ENCODE measurements at regions not wholly inside any gene's neighbourhood (a gene's known extent, or its start where the extent isn't known, plus 50 kb on each side); places are given as distances from the start of the nearest gene placed in this dataset.

DNA sequence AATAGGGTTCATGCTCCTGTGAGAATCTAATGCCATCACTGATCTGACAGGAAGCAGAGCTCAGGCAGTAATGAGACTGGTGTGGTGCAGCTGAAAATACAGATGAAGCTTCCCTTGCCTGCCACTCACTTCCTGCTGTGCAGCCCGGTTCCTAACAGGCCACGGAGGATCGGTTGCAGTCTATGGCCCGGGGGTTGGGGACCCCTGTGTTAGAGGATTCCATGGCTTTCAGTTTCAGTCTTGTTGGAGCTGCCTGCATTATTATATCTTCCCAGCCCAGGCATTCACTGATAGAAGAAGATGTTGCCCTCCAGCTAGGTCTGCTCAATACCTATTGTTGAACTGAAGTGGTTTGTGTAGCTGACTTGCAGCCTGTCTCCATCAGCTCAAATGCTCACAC lies 1298.8 kb downstream of the TYW1 start:
- Histone ChIP-seq H3K9me2 (replicated peaks; ENCODE audit: low read length) (no peaks in the 10 kb centered on the region), H4K20me1 (ENCODE audit: low read length) (no peaks in the 10 kb centered on the region), H3K27me3 (ENCODE audit: low read length) (no peaks in the 10 kb centered on the region), H3K9ac (ENCODE audit: low read length) (no peak overlapping the region), H3K36me3 (ENCODE audit: low read depth, low read length) (no peaks in the 10 kb centered on the region), H3K4me2 (ENCODE audit: low read length) (no peak overlapping the region), H3K79me2 (ENCODE audit: low read length) (no peaks in the 10 kb centered on the region), H2AFZ (ENCODE audit: low read length) (no peak overlapping the region), H3K4me1 (ENCODE audit: insufficient read depth, low read length) (no peaks in the 10 kb centered on the region), H3K9me3 (ENCODE audit: low read length) (no peaks in the 10 kb centered on the region), H3K27ac (ENCODE audit: low read length) (no peak overlapping the region), H3K4me3 (ENCODE audit: low read length) (no peak overlapping the region), H3F3A (ENCODE audit: low read length, unreplicated experiment) (no peaks in the 10 kb centered on the region)
- DNase-seq: no peak
- intact Hi-C loops (cut with micrococcal nuclease): no loop called here
- no TSS peak for BruUV-seq (replicated peaks)
- no peak for TF ChIP-seq EZH2 (IDR thresholded peaks at IDR 0.05; ENCODE audit: low read length, unreplicated experiment)
- TF ChIP-seq EZH2phosphoT487 (IDR thresholded peaks at IDR 0.05; ENCODE audit: borderline replicate concordance, low read length): no peak
- no peak for TF ChIP-seq CTCF (conservative IDR thresholded peaks at IDR 0.05; ENCODE audit: low read depth, low read length)
- no peak for ATAC-seq
- ChIA-PET POLR2A (ENCODE audit: unreplicated experiment) (no interaction called here), CTCF (no interaction called here)

GRCh38 chr7:68304536-68304935 lies 1293.7 kb upstream of the AUTS2 start:
- no peak overlapping the region for H3K4me2 ChIP-seq (ENCODE audit: low read length)
- ATAC-seq: no peak
- no peaks in the 10 kb centered on the region for H3K9me2 ChIP-seq (replicated peaks; ENCODE audit: low read length)
- no peak overlapping the region for H2AFZ ChIP-seq (ENCODE audit: low read length)
- H3F3A ChIP-seq (ENCODE audit: low read length, unreplicated experiment): no peaks in the 10 kb centered on the region
- ChIA-PET POLR2A (ENCODE audit: unreplicated experiment) (no interaction called here), CTCF (no interaction called here)
- H4K20me1 ChIP-seq (ENCODE audit: low read length): no peaks in the 10 kb centered on the region
- no peaks in the 10 kb centered on the region for H3K36me3 ChIP-seq (ENCODE audit: low read depth, low read length)
- H3K27ac ChIP-seq (ENCODE audit: low read length): no peak overlapping the region
- no peaks in the 10 kb centered on the region for H3K4me1 ChIP-seq (ENCODE audit: insufficient read depth, low read length)
- intact Hi-C loops (cut with micrococcal nuclease): no loop called here
- no peaks in the 10 kb centered on the region for H3K79me2 ChIP-seq (ENCODE audit: low read length)
- DNase-seq: no peak
- H3K27me3 ChIP-seq (ENCODE audit: low read length): no peaks in the 10 kb centered on the region
- TF ChIP-seq CTCF (conservative IDR thresholded peaks at IDR 0.05; ENCODE audit: low read depth, low read length): no peak
- no peak for TF ChIP-seq EZH2 (IDR thresholded peaks at IDR 0.05; ENCODE audit: low read length, unreplicated experiment)
- no peak for TF ChIP-seq EZH2phosphoT487 (IDR thresholded peaks at IDR 0.05; ENCODE audit: borderline replicate concordance, low read length)
- no TSS peak for BruUV-seq (replicated peaks)
- no peak overlapping the region for H3K4me3 ChIP-seq (ENCODE audit: low read length)
- H3K9ac ChIP-seq (ENCODE audit: low read length): no peak overlapping the region
- H3K9me3 ChIP-seq (ENCODE audit: low read length): no peaks in the 10 kb centered on the region

DNA sequence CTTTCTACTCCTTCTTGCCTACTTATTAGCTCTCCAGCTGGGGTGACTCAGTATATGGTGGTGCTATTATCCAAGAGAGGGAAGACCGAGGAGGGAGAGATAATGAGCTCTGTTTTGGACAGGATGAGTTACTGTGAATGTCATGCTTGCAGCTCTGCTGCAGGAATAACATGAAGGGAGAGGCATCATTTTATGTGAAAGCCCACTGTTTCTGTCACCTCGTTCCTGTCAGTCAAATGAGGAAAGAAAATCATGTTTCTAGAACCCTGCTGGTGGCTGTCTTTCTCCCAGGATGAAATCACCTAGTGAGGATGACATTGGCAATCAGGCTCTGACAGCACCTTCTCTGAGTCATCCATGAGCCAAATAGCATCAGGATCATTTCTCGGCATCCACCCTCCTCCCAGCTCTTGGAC lies 1291.6 kb upstream of the AUTS2 start:
- CTCF ChIA-PET: no interaction called here
- H3K4me1 ChIP-seq (ENCODE audit: insufficient read depth, low read length): no peaks in the 10 kb centered on the region

More for the DNA sequence above, 1291.6 kb upstream of the AUTS2 start:
- no peak overlapping the region for H3K27ac ChIP-seq (ENCODE audit: low read length)
- TF ChIP-seq CTCF (conservative IDR thresholded peaks at IDR 0.05; ENCODE audit: low read depth, low read length) (no peak), EZH2 (IDR thresholded peaks at IDR 0.05; ENCODE audit: low read length, unreplicated experiment) (no peak), EZH2phosphoT487 (IDR thresholded peaks at IDR 0.05; ENCODE audit: borderline replicate concordance, low read length) (no peak)
- no peaks in the 10 kb centered on the region for H3F3A ChIP-seq (ENCODE audit: low read length, unreplicated experiment)
- no peak overlapping the region for H3K9ac ChIP-seq (ENCODE audit: low read length)
- no peaks in the 10 kb centered on the region for H3K9me3 ChIP-seq (ENCODE audit: low read length)
- H3K9me2 ChIP-seq (replicated peaks; ENCODE audit: low read length): no peaks in the 10 kb centered on the region
- no peaks in the 10 kb centered on the region for H3K79me2 ChIP-seq (ENCODE audit: low read length)
- H3K27me3 ChIP-seq (ENCODE audit: low read length): no peaks in the 10 kb centered on the region
- no TSS peak for BruUV-seq (replicated peaks)
- no peaks in the 10 kb centered on the region for H4K20me1 ChIP-seq (ENCODE audit: low read length)
- H3K4me3 ChIP-seq (ENCODE audit: low read length): no peak overlapping the region
- intact Hi-C loops (cut with micrococcal nuclease): no loop called here
- H3K36me3 ChIP-seq (ENCODE audit: low read depth, low read length): no peaks in the 10 kb centered on the region
- DNase-seq (no peak), ATAC-seq (no peak)
- H3K4me2 ChIP-seq (ENCODE audit: low read length): no peak overlapping the region
- H2AFZ ChIP-seq (ENCODE audit: low read length): no peak overlapping the region
- POLR2A ChIA-PET (ENCODE audit: unreplicated experiment): no interaction called here
